ENCODE measurements at regions not wholly inside any gene's neighbourhood (a gene's known extent, or its start where the extent isn't known, plus 50 kb on each side); places are given as distances from the start of the nearest gene placed in this dataset.
"Not testable (repeated sequence)": the region's sequence is repeated elsewhere in the genome, so short reads cannot be mapped to it uniquely, and the experiment has no call there.

DNA sequence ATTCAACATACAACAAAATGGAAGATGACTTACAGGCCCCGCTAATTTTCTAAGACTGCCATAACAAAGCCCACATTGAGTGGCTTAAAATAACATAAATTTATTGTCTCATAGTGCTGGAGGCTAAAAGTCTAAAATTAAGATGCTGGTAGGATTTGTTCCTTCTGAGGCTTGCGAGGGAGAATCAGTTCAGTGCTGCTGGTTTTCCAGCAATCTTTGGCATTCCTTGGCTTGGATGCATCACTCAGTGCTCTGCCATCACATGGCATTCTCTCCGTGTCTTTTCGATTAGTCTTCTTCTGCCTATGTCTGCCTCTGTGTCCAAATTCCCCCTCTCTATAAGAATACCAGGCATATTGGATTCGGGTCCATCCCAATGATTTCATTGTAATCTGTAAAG lies 959.3 kb upstream of the TMEFF2 start:
- DNase-seq (ENCODE audit: low read depth in 4 of 4, low spot score in 1 of 4), result no peak

DNA sequence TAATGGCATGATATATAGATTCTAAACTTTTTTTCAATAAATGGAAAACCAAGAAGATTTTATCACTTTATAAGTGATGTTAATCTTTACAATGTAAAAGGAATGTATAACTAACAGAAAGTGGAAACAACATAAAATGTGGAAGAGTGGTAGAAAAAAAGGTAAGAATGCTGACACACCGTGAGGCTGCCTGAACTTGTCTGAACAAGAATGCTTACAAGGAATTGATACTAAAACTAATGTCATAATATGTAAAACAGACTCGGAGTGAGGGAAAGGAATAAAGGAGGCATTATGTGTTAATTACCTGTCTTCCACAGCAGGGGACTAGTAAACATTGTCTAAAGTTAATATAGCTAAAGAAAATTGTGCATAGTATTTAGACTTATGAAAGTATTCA lies 958.8 kb upstream of the TMEFF2 start:
- DNase-seq (ENCODE audit: low read depth in 4 of 4, low spot score in 1 of 4), result no peak

DNA sequence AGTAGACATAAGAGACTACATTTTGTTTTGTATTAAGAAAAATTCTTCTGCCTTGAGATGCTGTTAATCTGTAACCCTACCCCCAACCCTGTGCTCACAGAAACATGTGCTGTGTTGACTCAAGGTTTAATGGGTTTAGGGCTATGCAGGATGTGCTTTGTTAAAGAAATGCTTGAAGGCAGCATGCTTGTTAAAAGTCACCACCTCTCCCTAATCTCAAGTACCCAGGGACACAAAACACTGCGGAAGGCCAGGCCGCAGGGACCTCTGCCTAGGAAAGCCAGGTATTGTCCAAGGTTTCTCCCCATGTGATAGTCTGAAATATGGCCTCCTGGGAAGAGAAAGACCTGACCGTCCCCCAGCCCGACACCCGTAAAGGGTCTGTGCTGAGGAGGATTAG lies 947.7 kb upstream of the TMEFF2 start:
- not testable (repeated sequence) for DNase-seq (ENCODE audit: low read depth in 4 of 4, low spot score in 1 of 4)

DNA sequence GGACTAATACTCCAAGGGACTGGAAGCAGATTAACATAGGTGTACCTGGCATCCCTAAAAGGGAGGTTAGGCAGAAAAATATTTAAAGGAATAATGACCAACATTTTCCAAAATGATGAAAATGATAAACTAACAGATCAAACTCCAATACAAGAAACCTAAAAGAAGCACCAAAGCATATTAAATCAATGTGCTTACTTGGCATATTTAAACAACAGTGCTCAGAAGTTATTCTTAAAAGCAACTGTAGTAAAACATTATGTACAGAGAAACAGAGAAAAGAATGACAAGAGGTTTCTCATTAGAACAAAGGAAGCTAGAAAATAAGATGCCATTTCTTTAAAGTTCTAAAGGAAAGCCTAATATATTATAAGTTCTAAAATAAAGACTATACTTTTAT lies 947.3 kb upstream of the TMEFF2 start:
- no peak for DNase-seq (ENCODE audit: low read depth in 4 of 4, low spot score in 1 of 4)

DNA sequence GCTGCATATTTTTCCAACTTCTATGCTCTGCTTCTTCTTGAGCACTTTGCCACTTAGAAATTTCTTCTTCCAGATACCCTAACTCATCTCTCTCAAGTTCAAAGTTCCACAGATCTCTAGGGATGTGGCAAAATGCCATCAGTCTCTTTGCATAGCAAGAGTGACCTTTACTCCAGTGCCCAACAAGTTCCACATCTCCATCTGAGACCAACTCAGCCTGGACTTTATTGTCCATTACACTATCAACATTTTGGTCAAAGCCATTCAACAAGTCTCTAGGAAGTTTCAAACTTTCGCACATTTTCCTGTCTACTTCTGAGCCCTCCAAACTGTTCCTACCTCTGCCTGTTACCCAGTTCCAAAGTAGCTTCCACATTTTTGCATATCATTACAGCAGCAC lies 946.2 kb upstream of the TMEFF2 start:
- DNase-seq (ENCODE audit: low read depth in 4 of 4, low spot score in 1 of 4), result not testable (repeated sequence)

DNA sequence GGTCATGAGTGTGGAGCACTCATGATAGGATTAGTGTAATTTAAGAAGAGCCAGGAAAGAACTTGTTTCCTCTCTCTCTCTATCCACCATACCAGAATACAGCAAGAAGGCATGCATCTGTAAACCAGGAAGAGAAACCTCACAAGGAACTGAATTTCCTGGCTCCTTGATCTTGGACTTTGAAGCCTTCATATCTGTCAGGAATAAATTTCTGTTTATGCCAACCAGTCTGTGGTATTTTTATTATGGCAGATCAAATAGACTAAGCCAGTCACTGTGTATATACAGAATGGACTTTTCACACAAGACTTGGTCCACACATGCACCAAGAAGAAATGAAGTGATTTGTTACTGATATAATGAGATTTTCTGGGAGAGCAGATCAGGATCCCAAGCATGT lies 930.1 kb upstream of the TMEFF2 start:
- no peak for DNase-seq (ENCODE audit: low read depth in 4 of 4, low spot score in 1 of 4)

DNA sequence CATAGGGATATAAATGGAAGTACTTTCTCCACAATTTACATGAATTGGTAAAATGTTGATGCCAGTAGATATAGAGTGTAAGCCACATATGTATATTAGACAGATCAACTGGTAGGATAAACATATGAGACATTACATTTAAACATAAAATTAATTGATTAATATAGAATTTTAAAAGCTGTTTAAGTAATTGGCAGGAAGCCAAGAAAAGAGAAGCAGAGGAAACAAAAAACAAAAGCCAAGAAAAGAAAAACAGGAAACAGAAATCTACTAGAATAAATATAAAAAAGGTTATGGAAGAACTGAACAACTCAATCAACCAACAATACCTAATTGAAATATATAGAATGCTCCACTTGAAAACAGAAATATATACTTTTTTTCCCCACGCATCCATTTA lies 920.1 kb upstream of the TMEFF2 start:
- DNase-seq (ENCODE audit: low read depth in 4 of 4, low spot score in 1 of 4), result no peak

DNA sequence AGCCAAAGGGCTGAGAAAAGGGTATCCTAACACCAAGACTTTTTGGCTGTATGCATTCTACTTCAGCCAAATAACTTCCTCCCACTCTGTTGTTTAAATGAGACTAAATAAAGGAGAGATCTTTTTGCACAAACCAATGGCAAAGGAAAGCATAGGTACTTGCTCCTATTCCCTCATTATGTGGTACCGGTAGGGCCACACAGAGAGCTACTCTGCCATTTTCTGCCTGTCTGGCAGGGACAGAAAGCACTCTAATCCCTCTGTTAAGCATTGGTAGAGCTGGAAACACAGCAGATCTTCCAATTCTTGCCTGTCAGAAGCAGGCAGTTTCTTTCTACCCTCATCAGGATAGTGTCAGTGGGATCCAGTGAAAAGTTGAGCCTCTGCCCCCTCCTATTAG lies 918.3 kb upstream of the TMEFF2 start:
- no peak for DNase-seq (ENCODE audit: low read depth in 4 of 4, low spot score in 1 of 4)

DNA sequence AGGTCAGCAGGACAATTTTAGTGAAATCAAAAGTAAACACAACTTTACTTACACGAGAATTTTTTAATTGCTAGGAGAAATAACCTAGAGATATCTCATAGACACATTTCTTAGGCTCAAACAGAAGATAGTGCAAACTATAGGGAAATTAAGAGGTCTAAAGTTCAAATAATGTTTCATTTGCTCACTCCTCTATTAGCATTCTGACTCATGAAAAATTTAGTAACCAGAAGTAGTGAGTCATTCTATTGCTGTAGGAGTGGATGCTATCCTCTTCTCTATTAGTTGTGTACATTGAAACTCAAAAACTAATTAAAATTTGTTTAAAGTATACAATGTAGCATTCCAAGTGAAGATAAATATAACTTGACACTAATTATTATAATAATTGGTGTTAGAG lies 908.3 kb upstream of the TMEFF2 start:
- DNase-seq (ENCODE audit: low read depth in 4 of 4, low spot score in 1 of 4), result no peak

DNA sequence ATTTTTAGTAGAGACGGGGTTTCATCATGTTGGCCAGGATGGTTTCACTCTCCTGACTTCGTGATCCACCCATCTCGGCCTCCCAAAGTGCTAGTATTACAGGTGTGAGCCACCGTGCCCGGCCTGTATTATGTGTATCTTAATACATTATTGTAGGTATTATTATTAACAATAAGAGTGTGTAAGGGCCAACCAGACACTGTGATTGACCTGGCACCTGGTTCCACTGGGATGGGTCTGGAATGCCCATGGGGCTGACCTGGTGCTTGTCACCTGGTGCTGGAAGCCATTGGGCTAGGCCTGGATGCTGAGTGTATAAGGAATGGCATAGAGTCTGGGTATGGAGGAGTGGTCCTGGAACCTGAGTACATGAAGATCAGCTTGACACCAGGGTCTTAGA lies 906.9 kb upstream of the TMEFF2 start:
- DNase-seq (ENCODE audit: low read depth in 4 of 4, low spot score in 1 of 4), result no peak

DNA sequence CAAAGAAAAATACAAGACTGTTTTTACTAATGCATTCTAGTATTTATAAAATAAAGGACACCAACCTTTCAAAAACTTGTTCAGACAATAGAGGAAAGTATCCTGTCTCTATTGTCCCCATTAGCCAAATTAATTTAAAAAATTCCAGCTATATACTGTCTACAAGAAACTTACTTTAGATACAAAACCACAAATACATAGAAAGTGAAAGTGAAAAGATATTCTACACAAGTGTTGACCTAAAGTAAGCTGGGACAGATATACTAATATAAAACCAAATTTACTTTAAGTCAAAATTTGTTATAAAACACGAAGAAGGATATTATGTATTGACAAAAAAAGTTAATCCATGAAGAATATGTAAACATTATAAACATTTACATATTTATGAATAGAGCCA lies 893.3 kb upstream of the TMEFF2 start:
- no peak for DNase-seq (ENCODE audit: low read depth in 4 of 4, low spot score in 1 of 4)

DNA sequence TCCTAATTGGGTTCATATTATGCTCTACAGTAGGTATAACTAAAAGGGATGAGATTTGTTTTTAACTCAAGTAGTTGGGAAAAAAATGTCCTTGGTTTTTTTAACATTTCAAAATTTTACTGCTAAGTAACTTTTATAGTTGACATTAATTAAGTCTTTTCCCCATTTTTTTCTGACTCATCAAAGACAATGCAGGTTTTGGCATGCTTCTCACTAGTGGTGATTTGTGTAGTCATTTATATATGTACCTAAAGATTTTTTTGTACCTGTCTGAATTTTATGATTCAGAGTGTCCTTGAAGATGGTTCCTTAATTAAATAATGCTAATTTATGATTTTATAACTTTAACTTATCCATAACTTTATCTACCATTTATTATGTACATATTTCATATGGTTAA lies 882.3 kb upstream of the TMEFF2 start:
- DNase-seq (ENCODE audit: low read depth in 4 of 4, low spot score in 1 of 4), result no peak

DNA sequence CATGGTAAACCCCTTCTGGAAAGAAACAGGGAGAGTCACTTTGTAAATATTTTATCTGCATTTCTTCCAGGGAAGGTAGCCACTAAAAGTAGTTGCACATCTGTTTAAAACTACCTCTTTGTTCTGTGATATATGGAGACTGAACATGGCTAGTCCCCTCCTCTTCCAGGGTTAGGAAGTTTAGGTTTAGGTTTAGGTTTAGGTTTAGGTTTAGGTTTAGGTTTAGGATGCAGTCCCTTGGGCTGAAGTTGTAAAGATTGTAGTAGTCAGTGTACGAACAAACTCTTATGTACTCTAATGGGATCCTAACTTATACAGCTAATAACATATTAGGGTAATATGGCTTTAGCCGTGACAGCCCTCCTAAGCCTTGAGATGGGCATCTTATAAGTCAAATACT lies 880.2 kb upstream of the TMEFF2 start:
- DNase-seq (ENCODE audit: low read depth in 4 of 4, low spot score in 1 of 4), result no peak

DNA sequence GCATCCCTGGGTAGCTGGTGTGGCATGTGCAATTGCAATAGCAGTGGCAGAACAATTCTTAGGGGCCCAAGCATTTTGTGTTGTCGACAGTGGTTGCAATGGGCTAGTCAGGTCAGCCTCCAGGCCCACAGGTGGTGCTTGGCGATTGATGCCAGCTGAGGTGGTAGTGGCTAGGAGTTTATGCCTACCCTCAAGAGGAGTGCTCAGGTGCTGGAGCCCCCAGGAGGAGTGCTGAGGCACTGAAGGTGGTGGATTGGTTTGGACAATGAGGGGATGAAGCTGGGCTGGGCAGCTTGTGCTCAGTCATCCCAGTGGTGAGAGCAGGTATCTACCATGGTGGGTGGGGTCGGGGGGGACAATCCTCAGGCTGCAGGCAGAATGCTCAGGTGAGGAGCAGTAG lies 877.9 kb upstream of the TMEFF2 start:
- DNase-seq (ENCODE audit: low read depth in 4 of 4, low spot score in 1 of 4), result no peak

DNA sequence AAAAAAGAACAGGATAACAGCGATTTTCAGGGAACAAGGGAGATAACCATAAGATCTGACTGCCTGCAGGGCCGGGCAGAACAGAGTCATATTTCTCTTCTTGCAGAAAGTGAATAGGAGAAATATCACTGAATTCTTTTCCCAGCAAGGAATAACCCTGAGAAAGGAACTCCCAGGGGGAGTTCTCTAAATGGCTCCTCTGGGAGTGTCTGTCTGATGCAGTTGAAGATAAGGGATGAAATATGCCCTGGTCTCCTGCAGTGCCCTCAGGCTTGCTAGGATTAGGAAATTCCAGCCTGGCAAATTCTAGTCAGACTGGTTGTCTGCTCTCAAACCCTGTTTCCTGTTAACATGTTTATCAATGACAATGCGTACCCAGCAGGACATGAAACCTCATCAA lies 830.8 kb upstream of the TMEFF2 start:
- DNase-seq (ENCODE audit: low read depth in 4 of 4, low spot score in 1 of 4), result not testable (repeated sequence)

DNA sequence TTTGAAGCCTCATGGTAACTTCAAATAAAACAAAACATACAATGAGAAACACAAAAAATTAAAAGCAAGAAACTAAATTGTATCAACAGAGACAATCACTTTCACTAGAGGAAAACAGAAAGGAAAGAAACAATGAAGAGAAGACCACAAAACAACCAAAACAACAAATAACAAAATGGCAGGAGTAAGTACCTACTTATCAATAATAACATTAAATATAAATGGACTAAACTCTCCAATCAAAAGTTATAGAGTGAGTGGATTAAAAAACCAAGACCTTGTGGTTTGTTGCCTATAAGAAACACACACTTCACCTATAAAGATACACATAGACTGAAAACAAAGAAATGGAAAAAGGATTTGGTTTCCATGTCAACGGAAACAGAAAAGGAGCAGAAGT lies 830.1 kb upstream of the TMEFF2 start:
- DNase-seq (ENCODE audit: low read depth in 4 of 4, low spot score in 1 of 4), result no peak

DNA sequence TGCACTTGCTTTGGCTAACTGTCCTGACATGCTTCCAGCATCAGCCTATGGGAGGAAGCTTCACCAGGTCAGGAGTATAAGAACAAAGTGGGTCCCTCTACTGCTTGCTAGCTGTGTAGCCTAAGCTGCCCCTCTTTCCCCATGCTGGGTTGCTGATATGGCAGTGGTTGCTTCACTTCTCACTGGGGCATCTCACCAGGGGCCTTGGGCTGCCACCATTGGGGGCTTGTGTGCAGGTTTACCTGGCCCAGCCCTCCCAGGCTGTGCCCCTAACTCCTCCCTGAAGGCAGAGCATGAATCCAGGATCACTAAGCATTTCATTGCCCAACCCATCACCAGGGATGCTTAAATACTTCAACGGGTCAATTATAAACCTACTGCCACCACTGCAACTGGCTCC lies 817.1 kb upstream of the TMEFF2 start:
- no peak for DNase-seq (ENCODE audit: low read depth in 4 of 4, low spot score in 1 of 4)

DNA sequence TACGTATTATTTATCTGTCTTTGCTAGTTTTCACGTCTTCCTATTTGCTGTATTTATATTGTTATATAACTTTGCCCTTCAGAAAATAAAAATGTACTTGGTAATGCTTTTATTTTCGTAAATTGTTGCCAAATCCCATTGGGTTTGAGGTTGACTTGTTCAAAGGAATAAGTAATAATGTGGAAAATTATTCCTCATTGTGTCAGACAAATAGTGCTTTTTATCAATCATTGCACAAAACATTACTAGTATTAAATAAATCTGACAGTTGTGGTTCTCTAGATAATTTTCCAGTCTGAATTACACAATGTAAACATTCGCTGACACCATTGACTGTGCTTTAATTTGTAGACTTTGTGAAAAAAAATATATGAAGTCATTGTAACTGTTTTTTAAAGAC lies 798.3 kb upstream of the TMEFF2 start:
- no peak for DNase-seq (ENCODE audit: low read depth in 4 of 4, low spot score in 1 of 4)

DNA sequence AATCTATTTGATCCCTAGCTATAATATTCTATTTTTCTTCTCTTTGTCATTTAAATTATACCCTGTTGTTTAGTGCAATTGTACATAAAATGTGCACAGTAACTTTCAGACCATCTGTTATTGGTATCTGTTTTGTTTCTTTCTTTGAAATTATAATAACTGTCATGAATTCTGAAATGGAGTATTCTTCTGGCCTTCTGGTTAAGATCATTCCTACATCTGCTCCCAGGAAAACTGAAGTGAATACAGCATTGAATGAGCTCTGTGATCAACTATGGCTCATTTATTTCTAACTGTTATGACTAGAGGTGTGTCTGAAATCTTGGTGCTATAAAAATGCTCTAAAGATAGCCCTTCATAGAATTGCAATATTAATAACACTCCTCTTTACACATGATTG lies 788.4 kb upstream of the TMEFF2 start:
- no peak for DNase-seq (ENCODE audit: low read depth in 4 of 4, low spot score in 1 of 4)

DNA sequence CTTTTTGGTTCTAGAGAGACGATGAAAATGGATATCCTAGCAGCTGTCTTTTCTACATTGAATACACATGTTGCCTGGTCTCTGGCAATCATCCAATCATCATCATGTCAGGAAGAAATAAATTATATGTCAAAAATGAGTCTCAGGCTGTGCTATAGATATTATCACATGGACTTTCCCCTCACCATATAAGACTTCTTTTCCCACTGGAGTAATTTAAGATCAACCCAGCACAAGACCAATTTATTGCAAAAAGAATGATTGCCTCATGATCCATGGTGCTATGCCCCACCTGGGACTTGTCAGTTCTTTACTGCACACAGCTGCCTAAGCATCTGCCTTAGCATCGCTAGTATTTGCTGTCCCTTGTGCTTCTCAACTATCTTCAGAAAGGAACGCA lies 783.7 kb upstream of the TMEFF2 start:
- no peak for DNase-seq (ENCODE audit: low read depth in 4 of 4, low spot score in 1 of 4)

DNA sequence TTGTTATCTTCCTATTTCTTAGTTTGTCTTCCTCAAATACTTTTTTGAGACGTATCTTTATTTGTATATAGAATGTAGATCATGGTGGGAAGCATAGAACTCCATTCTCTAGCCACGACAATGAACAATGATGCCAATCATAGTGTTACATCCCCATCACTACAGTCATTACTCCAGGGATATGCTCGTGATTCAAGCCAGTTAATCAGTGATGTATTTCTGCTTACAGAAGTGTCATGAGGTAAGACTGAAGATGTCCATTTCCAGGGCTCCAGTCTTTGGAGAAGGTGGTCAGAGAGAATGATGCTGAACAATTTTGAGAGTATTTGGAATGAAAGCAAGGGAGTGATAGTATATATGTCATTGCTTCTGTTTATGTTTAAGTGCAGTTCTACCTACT lies 777.2 kb upstream of the TMEFF2 start:
- no peak for DNase-seq (ENCODE audit: low read depth in 4 of 4, low spot score in 1 of 4)

DNA sequence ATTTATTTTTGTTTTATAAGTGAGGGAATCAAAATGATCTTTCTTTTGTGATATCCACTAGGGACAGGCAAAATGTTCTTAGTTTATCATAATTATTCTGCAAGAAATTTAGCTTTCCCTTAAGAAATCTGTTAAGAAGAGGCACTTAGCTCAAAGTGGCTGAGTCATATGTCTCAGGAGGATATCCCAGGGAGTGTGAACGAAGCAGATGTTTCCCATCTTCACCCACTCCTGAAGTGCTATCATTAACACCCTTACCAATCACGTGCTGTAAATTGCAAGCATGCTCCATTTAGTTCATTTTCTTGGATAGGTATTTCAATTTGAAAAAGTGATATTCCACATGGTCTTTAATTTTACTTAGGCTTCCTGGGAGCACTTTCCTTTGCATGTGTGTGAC lies 774.3 kb upstream of the TMEFF2 start:
- DNase-seq (ENCODE audit: low read depth in 4 of 4, low spot score in 1 of 4), result no peak

DNA sequence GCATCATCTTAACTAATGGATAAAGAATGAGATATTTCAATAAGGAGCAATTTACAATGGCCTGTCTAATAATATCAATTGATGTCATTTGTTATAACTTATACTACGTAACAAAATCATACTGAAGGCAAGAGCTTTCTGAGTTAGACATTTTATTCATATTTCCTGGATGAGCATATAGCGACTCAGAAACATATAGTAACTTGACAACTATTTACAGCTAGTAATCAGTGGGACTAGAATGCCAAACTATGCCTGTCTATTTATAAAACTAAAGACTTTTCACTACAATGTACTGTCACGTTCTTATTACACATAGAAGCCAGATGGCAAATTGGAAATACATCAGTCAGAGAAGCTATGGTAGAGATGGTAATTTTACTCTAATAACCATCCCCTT lies 766.2 kb upstream of the TMEFF2 start:
- DNase-seq (ENCODE audit: low read depth in 4 of 4, low spot score in 1 of 4), result no peak

DNA sequence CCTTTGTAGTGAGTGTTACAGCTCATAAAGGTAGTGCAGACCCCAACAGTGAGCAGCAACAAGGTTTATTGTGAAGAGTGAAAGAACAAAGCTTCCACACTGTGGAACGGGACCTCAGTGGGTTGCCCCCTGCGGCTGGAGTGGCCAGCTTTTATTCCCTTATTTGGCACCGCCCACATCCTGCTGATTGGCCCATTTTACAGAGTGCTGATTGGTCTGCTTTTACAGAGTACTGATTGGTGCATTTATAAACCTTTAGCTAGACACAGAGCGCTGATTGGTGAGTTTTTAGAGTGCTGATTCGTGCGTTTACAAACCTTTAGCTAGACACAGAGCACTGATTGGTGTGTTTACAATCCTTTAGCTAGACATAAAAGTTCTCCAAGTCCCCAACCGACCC lies 763.9 kb upstream of the TMEFF2 start:
- DNase-seq (ENCODE audit: low read depth in 4 of 4, low spot score in 1 of 4), result not testable (repeated sequence)
